ENCODE measurements at regions not wholly inside any gene's neighbourhood (a gene's known extent, or its start where the extent isn't known, plus 50 kb on each side); places are given as distances from the start of the nearest gene placed in this dataset.

GRCh38 chr3:42037318-42037945, 53.7 kb upstream of the TRAK1 start:
- DNase-seq (ENCODE audit: low read depth in 2 of 2, low spot score in 1 of 2), result no peak

DNA sequence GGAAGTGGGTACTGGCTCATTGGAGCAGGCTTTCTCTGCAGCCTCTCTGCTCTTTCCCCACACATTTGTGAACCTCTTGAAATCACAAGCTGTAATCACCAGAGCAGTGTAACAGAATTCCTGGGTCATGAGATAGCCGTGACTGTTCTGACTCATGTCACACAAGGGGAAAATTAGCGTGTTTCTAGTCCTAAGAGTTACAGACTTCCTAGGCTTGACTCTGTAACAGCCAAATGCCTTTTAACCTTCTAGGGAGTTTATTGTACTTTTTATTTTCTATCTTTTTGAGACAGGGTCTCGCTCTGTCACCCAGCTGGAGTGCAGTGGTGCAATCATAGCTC, 54.7 kb upstream of the TRAK1 start:
- no peak for DNase-seq (ENCODE audit: low read depth in 2 of 2, low spot score in 1 of 2)

DNA sequence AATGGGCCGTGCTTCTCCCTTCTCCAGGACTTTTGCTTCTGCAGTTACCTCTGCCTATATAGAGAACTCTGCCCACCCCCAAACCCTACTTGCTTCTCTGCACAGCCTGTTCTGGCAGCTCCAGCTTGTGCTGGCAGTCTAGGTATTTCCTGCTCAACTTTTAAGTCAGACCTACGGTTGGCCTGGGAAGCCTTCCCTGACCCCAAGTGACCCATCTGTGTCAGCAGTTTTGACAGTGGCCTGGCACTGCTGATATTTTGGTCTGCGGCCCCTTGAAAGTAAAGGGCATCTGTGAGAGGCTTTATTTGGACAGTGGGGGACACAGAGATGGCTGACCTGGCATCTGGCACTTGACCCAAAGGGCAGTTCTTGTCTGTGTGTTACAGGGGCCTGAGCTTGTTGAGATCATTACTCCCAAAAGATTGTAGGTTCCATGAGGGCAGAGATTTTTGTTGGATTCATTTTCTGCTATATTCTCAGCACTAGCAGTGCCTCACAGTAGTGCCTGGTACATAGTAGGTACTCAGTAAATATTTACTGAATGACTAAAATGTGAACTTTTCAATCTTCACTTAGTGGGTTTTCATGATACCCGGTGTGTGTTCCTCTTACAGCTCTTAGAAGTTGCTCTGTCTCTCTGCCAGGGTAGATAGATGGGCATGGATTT, 55.2 kb upstream of the TRAK1 start:
- DNase-seq (ENCODE audit: low read depth in 2 of 2, low spot score in 1 of 2), result no peak

DNA sequence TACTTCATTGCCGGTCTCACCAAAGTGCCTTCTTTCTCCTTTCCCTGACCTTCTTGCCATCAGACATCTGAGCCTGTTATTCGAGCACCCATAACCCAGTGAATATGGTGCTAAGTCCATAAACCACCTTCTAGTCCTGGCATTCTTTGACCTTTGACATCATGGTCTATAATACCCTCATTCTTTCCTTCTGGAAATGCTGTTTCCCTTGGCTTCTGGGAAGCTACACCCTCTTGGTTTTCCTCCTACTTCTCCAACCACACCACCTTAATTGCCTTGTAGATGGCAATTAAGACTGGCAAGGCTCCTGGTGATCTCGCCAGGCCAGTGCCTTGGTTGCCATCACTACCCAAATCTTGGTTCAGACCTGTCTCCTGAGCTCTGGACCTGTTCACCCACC, 56.1 kb upstream of the TRAK1 start:
- no peak for DNase-seq (ENCODE audit: low read depth in 2 of 2, low spot score in 1 of 2)

GRCh38 chr3:42033741-42034140, 57.4 kb upstream of the TRAK1 start:
- no peak for DNase-seq (ENCODE audit: low read depth in 2 of 2, low spot score in 1 of 2)

- DNase-seq (ENCODE audit: low read depth in 2 of 2, low spot score in 1 of 2), result no peak
Observed at GRCh38 chr3:42032693-42033349, 58.3 kb upstream of the TRAK1 start.

DNA sequence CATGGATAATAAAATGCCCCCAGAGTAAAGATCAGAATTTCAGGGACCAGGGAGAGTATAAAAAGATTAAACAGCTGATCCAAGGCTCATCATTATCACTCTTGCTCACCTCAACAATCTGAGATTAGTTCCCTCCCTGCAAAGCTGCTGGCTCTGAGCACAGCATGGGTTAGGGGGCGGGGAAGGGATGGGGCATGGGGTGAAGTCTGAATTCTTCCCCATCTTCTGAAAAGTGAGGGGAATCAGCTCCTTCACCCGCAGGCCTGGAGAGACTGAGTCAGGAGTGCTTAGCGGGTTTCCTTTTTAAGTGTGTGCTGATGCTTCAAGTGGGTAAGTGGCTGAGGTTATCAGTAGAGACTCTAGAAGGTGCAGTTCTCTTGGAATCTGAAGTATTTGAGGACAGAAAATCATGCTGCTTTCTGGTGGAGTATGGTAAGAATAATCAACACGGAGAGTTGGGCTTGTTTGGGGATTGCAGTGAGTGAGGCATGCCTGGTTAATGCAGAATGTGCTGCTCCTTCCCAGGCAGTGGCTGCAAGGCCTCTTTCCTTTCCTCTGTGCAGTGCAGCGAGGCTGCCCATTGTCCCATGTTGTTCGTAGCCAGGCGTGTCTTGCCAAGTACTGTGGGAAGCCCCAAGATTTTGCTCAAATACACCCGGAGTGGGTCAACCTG, 59.2 kb upstream of the TRAK1 start:
- DNase-seq (ENCODE audit: low read depth in 2 of 2, low spot score in 1 of 2), result no peak

DNA sequence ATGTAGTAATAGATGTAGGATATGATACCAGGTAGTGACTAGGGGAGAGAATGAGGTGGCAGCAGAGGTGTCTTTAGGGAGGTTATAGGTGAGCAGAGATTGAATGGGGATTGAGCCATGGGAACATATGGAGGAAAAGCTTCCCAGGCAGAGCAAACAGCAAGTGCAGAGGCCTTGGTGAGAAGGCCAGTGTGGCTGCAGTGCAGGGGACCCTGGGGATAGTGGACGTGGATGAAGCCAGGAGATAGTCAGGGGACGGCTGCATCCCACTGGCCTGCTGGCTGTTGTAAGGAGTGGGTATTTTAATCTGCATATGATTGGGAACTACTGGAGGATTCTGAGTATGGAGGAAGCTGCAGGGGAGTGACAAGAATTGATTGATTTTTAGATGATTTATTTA, 62.7 kb upstream of the TRAK1 start:
- DNase-seq (ENCODE audit: low read depth in 2 of 2, low spot score in 1 of 2), result no peak

GRCh38 chr3:42027571-42027970, 63.6 kb upstream of the TRAK1 start:
- no peak for DNase-seq (ENCODE audit: low read depth in 2 of 2, low spot score in 1 of 2)

- DNase-seq (ENCODE audit: low read depth in 2 of 2, low spot score in 1 of 2), result no peak
Observed at GRCh38 chr3:42025370-42026138, 63.7 kb upstream of the ULK4 start.

GRCh38 chr3:42024591-42025351, 62.9 kb upstream of the ULK4 start:
- no peak for DNase-seq (ENCODE audit: low read depth in 2 of 2, low spot score in 1 of 2)

DNA sequence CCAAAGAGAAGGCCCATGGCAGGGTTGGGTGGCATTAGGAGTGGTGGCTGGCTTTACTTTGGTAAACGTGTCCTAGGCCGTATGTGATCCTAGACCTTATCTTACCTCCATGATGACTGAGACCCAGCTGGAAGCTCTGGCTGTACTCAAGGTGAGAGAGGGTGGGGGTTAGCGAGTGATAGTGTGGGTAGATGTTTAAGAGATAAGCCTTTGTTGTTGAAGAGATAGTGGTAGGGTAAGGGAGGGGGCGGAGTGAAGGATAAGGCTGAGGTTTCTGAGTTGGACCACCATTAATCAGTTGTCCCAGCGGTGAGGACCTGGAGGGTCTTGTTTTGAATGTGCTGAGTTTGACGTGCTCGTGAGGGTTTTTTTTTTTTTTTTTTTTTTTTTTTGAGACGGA, 61.5 kb upstream of the ULK4 start:
- DNase-seq (ENCODE audit: low read depth in 2 of 2, low spot score in 1 of 2), result no peak

- no peak for DNase-seq (ENCODE audit: low read depth in 2 of 2, low spot score in 1 of 2)
Observed at GRCh38 chr3:42022355-42022754, 60.5 kb upstream of the ULK4 start.

- no peak for DNase-seq (ENCODE audit: low read depth in 2 of 2, low spot score in 1 of 2)
Observed at GRCh38 chr3:42020684-42021307, 58.9 kb upstream of the ULK4 start.

DNA sequence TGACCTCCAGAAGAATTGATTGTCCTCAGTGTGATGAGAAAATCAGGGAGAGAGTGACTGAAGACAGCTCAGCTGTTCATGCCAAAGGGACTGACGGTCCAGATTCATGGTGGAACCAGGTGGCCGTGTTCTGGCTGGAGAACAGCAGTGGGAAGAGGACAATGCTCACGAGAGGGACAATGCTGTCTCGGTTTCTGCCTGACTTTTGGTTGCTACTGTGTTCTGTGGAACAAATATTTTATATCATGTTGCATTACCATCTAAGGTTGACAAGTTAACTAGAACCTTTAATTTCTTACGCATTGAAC, 58.0 kb upstream of the ULK4 start:
- no peak for DNase-seq (ENCODE audit: low read depth in 2 of 2, low spot score in 1 of 2)

GRCh38 chr3:42019144-42019952, 57.4 kb upstream of the ULK4 start:
- DNase-seq (ENCODE audit: low read depth in 2 of 2, low spot score in 1 of 2), result no peak

- DNase-seq (ENCODE audit: low read depth in 2 of 2, low spot score in 1 of 2), result no peak
Observed at GRCh38 chr3:42014921-42015533, 53.1 kb upstream of the ULK4 start.

DNA sequence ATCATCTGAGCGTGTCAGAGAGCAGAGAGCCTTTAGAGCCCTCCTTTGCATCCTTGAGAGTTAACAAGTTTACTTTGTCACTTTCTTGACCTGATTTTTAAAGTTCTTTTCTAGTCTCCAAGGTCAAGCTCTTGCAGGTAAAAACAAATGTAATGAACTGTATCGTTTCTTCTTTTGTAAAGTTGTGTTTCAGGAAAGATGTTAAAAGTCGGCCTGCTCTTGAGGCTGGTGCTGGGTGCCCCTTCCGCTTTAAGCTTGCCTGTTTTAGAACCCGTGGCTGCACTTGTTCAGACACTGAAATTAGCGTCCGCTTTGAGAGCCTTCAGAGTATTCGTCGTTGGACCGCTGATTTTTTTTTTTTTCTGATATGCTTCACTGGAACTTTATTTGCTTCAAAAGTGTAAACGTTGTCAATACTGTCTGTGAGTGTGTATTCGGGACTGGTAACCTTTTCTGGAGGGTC, 52.6 kb upstream of the ULK4 start:
- DNase-seq (ENCODE audit: low read depth in 2 of 2, low spot score in 1 of 2), result no peak

All from stimulated activated CD8-positive, alpha-beta memory T cell treated with anti-CD3 and anti-CD28 coated beads, Interleukin-4, amount 100 ng/mL, for 1 hour (primary cell).